ENCODE measurements at regions not wholly inside any gene's neighbourhood (a gene's known extent, or its start where the extent isn't known, plus 50 kb on each side); places are given as distances from the start of the nearest gene placed in this dataset.

DNA sequence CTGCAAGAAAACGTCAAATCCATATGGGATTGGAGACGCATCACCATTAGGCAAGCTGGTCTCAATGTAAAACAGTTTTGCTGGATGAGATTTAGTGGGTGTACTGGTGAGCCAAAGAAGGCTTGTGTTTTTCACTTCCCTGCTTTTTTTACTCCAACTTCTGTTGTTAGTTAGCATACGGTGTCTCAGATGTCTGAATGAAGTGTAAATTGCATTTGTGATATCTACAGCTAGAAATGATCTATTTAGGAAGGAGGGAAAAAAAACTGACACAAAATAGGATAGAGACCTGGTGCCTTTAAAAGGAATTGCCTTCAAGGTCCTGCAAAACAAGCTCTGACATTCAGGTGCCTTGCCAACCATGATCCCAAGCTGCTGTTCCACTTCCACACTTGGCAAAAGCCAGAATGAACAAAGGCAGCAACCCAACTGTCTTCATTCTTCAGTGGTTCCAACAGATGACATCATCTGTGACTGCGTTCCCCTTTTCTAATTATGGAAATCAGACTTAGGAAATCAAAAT lies 104.2 kb upstream of the RAI14 start:
- Histone ChIP-seq H3K27ac (replicated peaks) (no peak overlapping the region), H3K4me3 (replicated peaks; ENCODE audit: insufficient read depth, low read length) (no peak overlapping the region), H3K27me3 (ENCODE audit: insufficient read depth, poor library complexity, severe bottlenecking) (peaks cover 2% of the 10 kb centered on the region)
- DNase-seq (ENCODE audit: low read depth in 1 of 2, low spot score in 1 of 2) = no peak
- no peak for TF ChIP-seq GABPA (IDR thresholded peaks at IDR 0.05; ENCODE audit: low read depth)
- TF ChIP-seq, protein P1, sequence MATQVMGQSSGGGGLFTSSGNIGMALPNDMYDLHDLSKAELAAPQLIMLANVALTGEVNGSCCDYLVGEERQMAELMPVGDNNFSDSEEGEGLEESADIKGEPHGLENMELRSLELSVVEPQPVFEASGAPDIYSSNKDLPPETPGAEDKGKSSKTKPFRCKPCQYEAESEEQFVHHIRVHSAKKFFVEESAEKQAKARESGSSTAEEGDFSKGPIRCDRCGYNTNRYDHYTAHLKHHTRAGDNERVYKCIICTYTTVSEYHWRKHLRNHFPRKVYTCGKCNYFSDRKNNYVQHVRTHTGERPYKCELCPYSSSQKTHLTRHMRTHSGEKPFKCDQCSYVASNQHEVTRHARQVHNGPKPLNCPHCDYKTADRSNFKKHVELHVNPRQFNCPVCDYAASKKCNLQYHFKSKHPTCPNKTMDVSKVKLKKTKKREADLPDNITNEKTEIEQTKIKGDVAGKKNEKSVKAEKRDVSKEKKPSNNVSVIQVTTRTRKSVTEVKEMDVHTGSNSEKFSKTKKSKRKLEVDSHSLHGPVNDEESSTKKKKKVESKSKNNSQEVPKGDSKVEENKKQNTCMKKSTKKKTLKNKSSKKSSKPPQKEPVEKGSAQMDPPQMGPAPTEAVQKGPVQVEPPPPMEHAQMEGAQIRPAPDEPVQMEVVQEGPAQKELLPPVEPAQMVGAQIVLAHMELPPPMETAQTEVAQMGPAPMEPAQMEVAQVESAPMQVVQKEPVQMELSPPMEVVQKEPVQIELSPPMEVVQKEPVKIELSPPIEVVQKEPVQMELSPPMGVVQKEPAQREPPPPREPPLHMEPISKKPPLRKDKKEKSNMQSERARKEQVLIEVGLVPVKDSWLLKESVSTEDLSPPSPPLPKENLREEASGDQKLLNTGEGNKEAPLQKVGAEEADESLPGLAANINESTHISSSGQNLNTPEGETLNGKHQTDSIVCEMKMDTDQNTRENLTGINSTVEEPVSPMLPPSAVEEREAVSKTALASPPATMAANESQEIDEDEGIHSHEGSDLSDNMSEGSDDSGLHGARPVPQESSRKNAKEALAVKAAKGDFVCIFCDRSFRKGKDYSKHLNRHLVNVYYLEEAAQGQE (IDR thresholded peaks at IDR 0.05; ENCODE audit: insufficient replicate concordance, low read depth) = no peak
- no peak for TF ChIP-seq SPI1 (IDR thresholded peaks at IDR 0.05; ENCODE audit: borderline replicate concordance, low read depth)
- TF ChIP-seq POLR2AphosphoS5 (IDR thresholded peaks at IDR 0.05; ENCODE audit: low read depth) = no peak
- TF ChIP-seq, protein P2, sequence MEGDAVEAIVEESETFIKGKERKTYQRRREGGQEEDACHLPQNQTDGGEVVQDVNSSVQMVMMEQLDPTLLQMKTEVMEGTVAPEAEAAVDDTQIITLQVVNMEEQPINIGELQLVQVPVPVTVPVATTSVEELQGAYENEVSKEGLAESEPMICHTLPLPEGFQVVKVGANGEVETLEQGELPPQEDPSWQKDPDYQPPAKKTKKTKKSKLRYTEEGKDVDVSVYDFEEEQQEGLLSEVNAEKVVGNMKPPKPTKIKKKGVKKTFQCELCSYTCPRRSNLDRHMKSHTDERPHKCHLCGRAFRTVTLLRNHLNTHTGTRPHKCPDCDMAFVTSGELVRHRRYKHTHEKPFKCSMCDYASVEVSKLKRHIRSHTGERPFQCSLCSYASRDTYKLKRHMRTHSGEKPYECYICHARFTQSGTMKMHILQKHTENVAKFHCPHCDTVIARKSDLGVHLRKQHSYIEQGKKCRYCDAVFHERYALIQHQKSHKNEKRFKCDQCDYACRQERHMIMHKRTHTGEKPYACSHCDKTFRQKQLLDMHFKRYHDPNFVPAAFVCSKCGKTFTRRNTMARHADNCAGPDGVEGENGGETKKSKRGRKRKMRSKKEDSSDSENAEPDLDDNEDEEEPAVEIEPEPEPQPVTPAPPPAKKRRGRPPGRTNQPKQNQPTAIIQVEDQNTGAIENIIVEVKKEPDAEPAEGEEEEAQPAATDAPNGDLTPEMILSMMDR (IDR thresholded peaks at IDR 0.05; ENCODE audit: insufficient read depth, low read length) = no peak

DNA sequence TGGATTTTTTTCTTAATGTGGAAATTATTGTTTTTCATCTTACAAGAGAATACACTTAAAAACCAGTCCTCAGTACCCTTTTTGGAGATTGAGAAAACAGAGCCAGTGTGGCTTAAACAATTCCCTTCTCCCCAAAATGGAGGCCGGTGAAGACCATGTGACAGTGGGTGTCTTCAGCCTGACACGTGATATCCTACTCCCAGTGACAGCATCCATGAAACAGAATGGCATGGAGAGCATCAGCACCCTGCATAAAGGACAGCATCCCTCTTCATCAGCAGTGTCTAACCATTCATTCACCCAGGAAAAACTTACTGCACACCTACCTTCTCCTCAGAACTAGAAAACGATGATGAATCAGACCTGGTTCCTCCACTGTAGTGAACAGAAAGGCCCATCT lies 103.4 kb upstream of the RAI14 start:
- TF ChIP-seq, protein P2 (IDR thresholded peaks at IDR 0.05; ENCODE audit: insufficient read depth, low read length) = no peak
- TF ChIP-seq, protein P1 (IDR thresholded peaks at IDR 0.05; ENCODE audit: insufficient replicate concordance, low read depth) = peak; percentile 81
- TF ChIP-seq GABPA (IDR thresholded peaks at IDR 0.05; ENCODE audit: low read depth) = no peak
- no peak for TF ChIP-seq POLR2AphosphoS5 (IDR thresholded peaks at IDR 0.05; ENCODE audit: low read depth)
- Histone ChIP-seq H3K27ac (replicated peaks) (no peak overlapping the region), H3K4me3 (replicated peaks; ENCODE audit: insufficient read depth, low read length) (no peak overlapping the region), H3K27me3 (ENCODE audit: insufficient read depth, poor library complexity, severe bottlenecking) (peaks cover 2% of the 10 kb centered on the region)
- DNase-seq (ENCODE audit: low read depth in 1 of 2, low spot score in 1 of 2) = no peak

DNA sequence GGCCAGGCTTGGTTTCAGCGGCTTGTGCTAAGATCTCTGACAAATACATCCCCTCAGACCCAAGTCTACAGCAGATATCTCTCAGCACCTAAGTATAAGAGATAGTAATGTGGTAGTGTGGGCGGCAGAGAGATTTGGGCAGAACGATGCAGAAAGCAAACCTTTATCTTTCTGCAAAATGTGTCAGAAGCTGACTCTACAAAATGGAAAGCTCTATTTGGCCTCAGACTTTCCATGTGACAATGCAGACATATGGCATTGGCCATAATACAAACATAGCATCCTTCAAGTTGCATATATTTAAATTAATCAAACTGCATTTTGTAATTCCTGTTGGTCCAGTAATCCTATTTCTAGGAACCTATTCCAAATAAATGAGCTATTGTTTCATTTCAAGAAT lies 102.5 kb upstream of the RAI14 start:
- TF ChIP-seq GABPA (IDR thresholded peaks at IDR 0.05; ENCODE audit: low read depth) = no peak
- Histone ChIP-seq H3K27ac (replicated peaks) (no peak overlapping the region), H3K4me3 (replicated peaks; ENCODE audit: insufficient read depth, low read length) (no peak overlapping the region), H3K27me3 (ENCODE audit: insufficient read depth, poor library complexity, severe bottlenecking) (peaks cover 2% of the 10 kb centered on the region)
- no peak for DNase-seq (ENCODE audit: low read depth in 1 of 2, low spot score in 1 of 2)

DNA sequence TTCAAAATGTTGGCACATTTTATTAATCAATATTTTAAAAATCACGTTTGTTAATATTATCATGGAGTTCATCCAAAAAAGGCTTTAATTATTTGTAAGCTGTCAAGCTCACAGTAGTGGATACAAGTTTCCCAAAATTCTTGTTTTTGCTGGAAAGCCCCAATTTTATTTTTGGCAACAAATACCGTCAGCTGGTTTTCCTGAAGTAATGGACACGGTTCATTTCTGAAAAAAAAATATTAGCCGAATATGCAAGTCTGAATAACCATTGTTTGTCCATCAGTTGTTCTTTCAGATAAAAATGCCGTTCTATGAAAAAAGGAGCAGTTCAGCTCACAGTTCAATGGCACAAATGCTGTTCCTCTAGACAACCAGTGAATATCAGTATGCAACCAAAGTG lies 101.5 kb upstream of the RAI14 start:
- TF ChIP-seq, protein P1 (IDR thresholded peaks at IDR 0.05; ENCODE audit: insufficient replicate concordance, low read depth) = no peak
- TF ChIP-seq, protein P2 (IDR thresholded peaks at IDR 0.05; ENCODE audit: insufficient read depth, low read length) = no peak
- TF ChIP-seq POLR2AphosphoS5 (IDR thresholded peaks at IDR 0.05; ENCODE audit: low read depth) = no peak
- TF ChIP-seq GABPA (IDR thresholded peaks at IDR 0.05; ENCODE audit: low read depth) = no peak
- TF ChIP-seq SPI1 (IDR thresholded peaks at IDR 0.05; ENCODE audit: borderline replicate concordance, low read depth) = no peak
- Histone ChIP-seq H3K27ac (replicated peaks) (no peak overlapping the region), H3K27me3 (ENCODE audit: insufficient read depth, poor library complexity, severe bottlenecking) (peaks cover 2% of the 10 kb centered on the region), H3K4me3 (replicated peaks; ENCODE audit: insufficient read depth, low read length) (no peak overlapping the region)
- no peak for DNase-seq (ENCODE audit: low read depth in 1 of 2, low spot score in 1 of 2)

Data from HL-60 (cell line).